IMR-90 (cell line): ENCODE measurements at regions not wholly inside any gene's neighbourhood (a gene's known extent, or its start where the extent isn't known, plus 50 kb on each side); places are given as distances from the start of the nearest gene placed in this dataset.

Experiments
- ATAC-seq: fragments of 200-7000 bp; cut with Tn5 transposase; 2 replicates; pipeline ENCODE4 v1.9.1; 2020; ENCODE audit warnings: low read depth, mild to moderate bottlenecking, moderate library complexity
- BruUV-seq: library from RNA; stranded (reverse); fragments of 400-500 nt; replicated peaks from 2 replicates; lab custom pipeline; 2021; lab: Mats Ljungman, UMichigan
- CTCF ChIA-PET: fragments of 300-600 bp; formaldehyde crosslinking; extraction: SDS; loops from one replicate; lab custom pipeline; 2021; ENCODE audit warnings: antibody characterized with exemption; lab: Yijun Ruan, JAX
- POLR2A ChIA-PET: fragments of 300-600 bp; sonication (Branson Sonifier 250); formaldehyde crosslinking; loops from one replicate; lab custom pipeline; 2022; ENCODE audit warnings: antibody characterized with exemption; ENCODE audit not compliant: unreplicated experiment; lab: Charles Lee
- DNase-seq: peaks from one replicate; pipeline ENCODE4 v3.0.0; 2013
- H2AFZ ChIP-seq: replicated peaks from 2 replicates; pipeline ENCODE3; 2013; ENCODE audit warnings: low read length, mild to moderate bottlenecking; ENCODE audit not compliant: poor library complexity
- H2AK5ac ChIP-seq: 2 replicates; pipeline ENCODE4 v1.6.1; 2013; ENCODE audit warnings: low read depth, low read length, inconsistent platforms
- H2AK9ac ChIP-seq: replicated peaks from 2 replicates; pipeline ENCODE3; 2013; ENCODE audit warnings: mild to moderate bottlenecking, low read depth, low read length, moderate library complexity; ENCODE audit not compliant: poor library complexity
- H2BK120ac ChIP-seq: 2 replicates; pipeline ENCODE4 v1.6.1; 2013; ENCODE audit warnings: low read depth, low read length, inconsistent platforms
- H2BK15ac ChIP-seq: 3 replicates; pipeline ENCODE4 v1.6.1; 2013; ENCODE audit warnings: low read depth, low read length, inconsistent platforms
- H2BK20ac ChIP-seq: 2 replicates; pipeline ENCODE4 v1.6.1; 2013; ENCODE audit warnings: low read depth, mild to moderate bottlenecking, inconsistent platforms, low read length, moderate library complexity
- H2BK5ac ChIP-seq: 2 replicates; pipeline ENCODE4 v1.6.1; 2013; ENCODE audit warnings: mild to moderate bottlenecking, low read depth, low read length, inconsistent platforms; ENCODE audit not compliant: poor library complexity, severe bottlenecking
- H3K14ac ChIP-seq: replicated peaks from 2 replicates; pipeline ENCODE4 v1.6.1; 2013; ENCODE audit warnings: low read depth, low read length, inconsistent platforms
- H3K18ac ChIP-seq: 2 replicates; pipeline ENCODE4 v1.6.1; 2013; ENCODE audit warnings: low read depth, low read length, control low read depth
- H3K23ac ChIP-seq: 2 replicates; pipeline ENCODE4 v1.6.1; 2013; ENCODE audit warnings: low read depth, low read length, inconsistent platforms
- H3K27ac ChIP-seq: 2 replicates; pipeline ENCODE4 v1.5.1; 2013; ENCODE audit warnings: mild to moderate bottlenecking, control low read depth, low read length; ENCODE audit not compliant: insufficient read depth
- H3K27me3 ChIP-seq: 2 replicates; pipeline ENCODE4 v1.6.1; 2013; ENCODE audit warnings: low read length; ENCODE audit not compliant: control insufficient read depth, insufficient read depth
- H3K36me3 ChIP-seq: 2 replicates; pipeline ENCODE4 v1.6.1; 2013; ENCODE audit warnings: low read length, mixed read lengths; ENCODE audit not compliant: control insufficient read depth, insufficient read depth
- H3K4ac ChIP-seq: 2 replicates; pipeline ENCODE4 v1.6.1; 2013; ENCODE audit warnings: low read depth, low read length, inconsistent platforms
- H3K4me1 ChIP-seq: 2 replicates; pipeline ENCODE4 v1.6.1; 2013; ENCODE audit warnings: low read length, mixed read lengths; ENCODE audit not compliant: control insufficient read depth, insufficient read depth
- H3K4me2 ChIP-seq: 2 replicates; pipeline ENCODE4 v1.6.1; 2013; ENCODE audit warnings: low read depth, mild to moderate bottlenecking, control low read depth, low read length, moderate library complexity
- H3K4me3 ChIP-seq: 2 replicates; pipeline ENCODE4 v1.5.1; 2013; ENCODE audit warnings: low read depth, mild to moderate bottlenecking, control low read depth, low read length, moderate library complexity; ENCODE audit not compliant: insufficient read depth
- H3K56ac ChIP-seq: 2 replicates; pipeline ENCODE4 v1.6.1; 2013; ENCODE audit warnings: low read length, inconsistent platforms; ENCODE audit not compliant: insufficient read depth; ENCODE audit errors: extremely low read depth
- H3K79me1 ChIP-seq, 2 experiments: 2 replicates each; pipeline ENCODE4 v1.6.1; 2013; ENCODE audit warnings: low read length in 2 of 2, inconsistent platforms in 1 of 2, low read depth in 1 of 2
- H3K9ac ChIP-seq: 2 replicates; pipeline ENCODE4 v1.6.1; 2013; ENCODE audit warnings: low read depth, low read length, control low read depth
- H3K9me1 ChIP-seq: 2 replicates; pipeline ENCODE4 v1.6.1; 2013; ENCODE audit warnings: low read length, inconsistent platforms; ENCODE audit not compliant: insufficient read depth
- H3K9me3 ChIP-seq: 2 replicates; pipeline ENCODE4 v1.6.1; 2013; ENCODE audit warnings: low read length; ENCODE audit not compliant: control insufficient read depth, insufficient read depth
- H4K20me1 ChIP-seq: 2 replicates; pipeline ENCODE4 v1.6.1; 2013; ENCODE audit warnings: low read length, inconsistent platforms; ENCODE audit not compliant: insufficient read depth
- H4K5ac ChIP-seq: 2 replicates; pipeline ENCODE4 v1.6.1; 2013; ENCODE audit warnings: mild to moderate bottlenecking, low read depth, low read length, control low read depth
- H4K8ac ChIP-seq, 2 experiments: 2 replicates each; pipeline ENCODE4 v1.6.1; 2013; ENCODE audit warnings: low read depth in 2 of 2, low read length in 2 of 2, control low read depth in 1 of 2, inconsistent platforms in 1 of 2
- H4K91ac ChIP-seq: 2 replicates; pipeline ENCODE4 v1.6.1; 2013; ENCODE audit warnings: low read depth, low read length, inconsistent platforms; ENCODE audit not compliant: insufficient read depth
- BHLHE40 ChIP-seq: fragments of 150-350 bp; IDR thresholded peaks from 2 replicates; pipeline ENCODE4 v1.6.1; 2016; ENCODE audit warnings: mild to moderate bottlenecking, low read depth, low read length
- CEBPB ChIP-seq: IDR thresholded peaks from 2 replicates; pipeline ENCODE4 v1.6.1; 2012; ENCODE audit warnings: low read depth, low read length, improper control_type of control experiment
- CHD1 ChIP-seq: IDR thresholded peaks from 2 replicates; pipeline ENCODE4 v1.6.1; 2012; ENCODE audit warnings: low read depth, low read length, improper control_type of control experiment
- CTCF ChIP-seq: conservative IDR thresholded peaks from 2 replicates; pipeline ENCODE4 v1.5.1; 2012; ENCODE audit warnings: mild to moderate bottlenecking, low read depth, low read length, improper control_type of control experiment
- ELK1 ChIP-seq: fragments of 150-350 bp; IDR thresholded peaks from 2 replicates; pipeline ENCODE4 v1.6.1; 2016; ENCODE audit warnings: low read depth, mild to moderate bottlenecking, low read length, moderate library complexity, borderline replicate concordance
- FOS ChIP-seq: fragments of 150-350 bp; IDR thresholded peaks from 2 replicates; pipeline ENCODE4 v1.6.1; 2016; ENCODE audit warnings: low read depth, low read length
- MAFK ChIP-seq: IDR thresholded peaks from 2 replicates; pipeline ENCODE4 v1.6.1; 2012; ENCODE audit warnings: low read depth, low read length, improper control_type of control experiment
- MAZ ChIP-seq: IDR thresholded peaks from 2 replicates; pipeline ENCODE4 v1.6.1; 2012; ENCODE audit warnings: low read depth, mild to moderate bottlenecking, low read length, improper control_type of control experiment, moderate library complexity, borderline replicate concordance
- MXI1 ChIP-seq: IDR thresholded peaks from 2 replicates; pipeline ENCODE4 v1.6.1; 2012; ENCODE audit warnings: low read depth, mild to moderate bottlenecking, low read length, moderate library complexity, borderline replicate concordance
- NFE2L2 ChIP-seq: fragments of 150-350 bp; IDR thresholded peaks from 2 replicates; pipeline ENCODE4 v1.6.1; 2016; ENCODE audit warnings: low read depth, mild to moderate bottlenecking, low read length
- POLR2A ChIP-seq: IDR thresholded peaks from 2 replicates; pipeline ENCODE4 v1.6.1; 2012; ENCODE audit warnings: mild to moderate bottlenecking, low read depth, low read length
- RCOR1 ChIP-seq: IDR thresholded peaks from 2 replicates; pipeline ENCODE4 v1.6.1; 2012; ENCODE audit warnings: mild to moderate bottlenecking, low read length, improper control_type of control experiment; ENCODE audit not compliant: insufficient replicate concordance
- RFX5 ChIP-seq: IDR thresholded peaks from 2 replicates; pipeline ENCODE4 v1.8.0; 2012; ENCODE audit warnings: low read depth, mild to moderate bottlenecking, low read length, moderate library complexity
- SMC3 ChIP-seq: fragments of 150-350 bp; IDR thresholded peaks from 2 replicates; pipeline ENCODE4 v1.6.1; 2016; ENCODE audit warnings: low read depth, mild to moderate bottlenecking, antibody characterized with exemption, low read length, moderate library complexity
- USF2 ChIP-seq: fragments of 150-350 bp; IDR thresholded peaks from 2 replicates; pipeline ENCODE4 v1.6.1; 2017; ENCODE audit warnings: mild to moderate bottlenecking, antibody characterized with exemption, low read length, low read depth
- WGBS, 2 experiments: methylation state at CpG; one replicate each; pipeline versions ENCODE4 v1.1.5 to v1.1.7; 2013; ENCODE audit warnings: missing lambda C conversion rate in 2 of 2; ENCODE audit not compliant: insufficient read length in 1 of 2; ENCODE audit errors: extremely low coverage in 2 of 2; 5-methylcytosine and 5-hydroxymethylcytosine counted together
- dilution Hi-C: fragments of 300-500 bp; cut with HindIII; formaldehyde crosslinking; loops from one replicate; pipeline ENCODE4 v1.14.3; 2018; ENCODE audit warnings: low sequenced_read_pairs; ENCODE audit not compliant: unreplicated experiment
- in situ Hi-C: fragments of 300-500 bp; cut with MboI; formaldehyde crosslinking; loops from 3 replicates; pipeline ENCODE4 v1.14.3; 2019; ENCODE audit warnings: low sequenced_read_pairs, inconsistent platforms, mixed read lengths
- intact Hi-C: fragments of 100-400 bp; cut with micrococcal nuclease; formaldehyde crosslinking; loops from 2 replicates; pipeline ENCODE4 v1.10.0; 2022

- no peak for TF ChIP-seq RFX5
- TF ChIP-seq CEBPB: no peak
Observed at GRCh38 chr12:73632191-73632590, 905.4 kb upstream of the ATXN7L3B start (continued).

- Histone ChIP-seq H2BK120ac (no peak overlapping the region), H4K8ac (no peak overlapping the region), H3K4me3 (no peak overlapping the region), H3K27ac (no peak overlapping the region), H2BK5ac (no peak overlapping the region), H4K91ac (no peak overlapping the region), H3K4ac (no peak overlapping the region), H3K9me3 (peaks cover 3% of the 10 kb centered on the region; the same call in 1 of the 2 replicates), H3K9ac (no peak overlapping the region), H2AK5ac (no peak overlapping the region), H2AK9ac (no peak overlapping the region), H3K79me1 (no peaks in the 10 kb centered on the region), H2BK15ac (no peak overlapping the region), H3K23ac (no peak overlapping the region), H2BK20ac (no peak overlapping the region), H3K4me2 (no peak overlapping the region), H4K5ac (no peak overlapping the region), H3K18ac (no peak overlapping the region), H2AFZ (no peak overlapping the region), H3K36me3 (no peaks in the 10 kb centered on the region), H3K4me1 (no peaks in the 10 kb centered on the region), H3K56ac (no peak overlapping the region), H3K14ac (no peak overlapping the region), H4K20me1 (no peaks in the 10 kb centered on the region), H3K9me1 (no peaks in the 10 kb centered on the region), H3K27me3 (no peaks in the 10 kb centered on the region)
- dilution Hi-C loops (no loop called here), in situ Hi-C loops (no loop called here), intact Hi-C loops (no loop called here)
- no TSS peak for BruUV-seq
- DNase-seq: no peak
- no peak for ATAC-seq
- ChIA-PET POLR2A (no interaction called here), CTCF (no interaction called here)
- no CpG with 5 or more reads among the region's 4 CpGs for WGBS, 2 experiments
- TF ChIP-seq MAFK (no peak), USF2 (no peak), CEBPB (no peak), MAZ (no peak), POLR2A (no peak), FOS (no peak), RCOR1 (no peak), RFX5 (no peak), MXI1 (no peak), NFE2L2 (no peak), ELK1 (no peak), CHD1 (no peak), SMC3 (no peak), CTCF (no peak), BHLHE40 (no peak)
Observed at GRCh38 chr12:73632661-73633060, 905.0 kb upstream of the ATXN7L3B start.
